Left ventricle myocardium inferior (tissue), 1 donor: ENCODE measurements at regions not wholly inside any gene's neighbourhood (a gene's known extent, or its start where the extent isn't known, plus 50 kb on each side); places are given as distances from the start of the nearest gene placed in this dataset.

Experiments used
- DNase-seq: peaks from one replicate; pipeline ENCODE4 v3.0.0-alpha.2; 2020
- H3K27ac ChIP-seq: fragments of 200-600 bp; replicated peaks from 2 replicates; pipeline ENCODE4 v1.8.0; 2021
- H3K27me3 ChIP-seq: fragments of 200-600 bp; 2 replicates; pipeline ENCODE4 v1.8.0; 2021; ENCODE audit warnings: low read depth
- H3K36me3 ChIP-seq: fragments of 200-600 bp; 2 replicates; pipeline ENCODE4 v1.8.0; 2021
- H3K4me1 ChIP-seq: fragments of 200-600 bp; 2 replicates; pipeline ENCODE4 v1.8.0; 2021
- H3K4me3 ChIP-seq: fragments of 200-600 bp; 2 replicates; pipeline ENCODE4 v1.8.0; 2021; ENCODE audit warnings: mild to moderate bottlenecking, moderate library complexity
- H3K9me3 ChIP-seq: fragments of 200-600 bp; replicated peaks from 2 replicates; pipeline ENCODE4 v1.8.0; 2021
- CTCF ChIP-seq: fragments of 200-600 bp; IDR thresholded peaks from 2 replicates; pipeline ENCODE4 v1.8.0; 2021; ENCODE audit warnings: antibody characterized with exemption, mild to moderate bottlenecking, borderline replicate concordance
- intact Hi-C: fragments of 100-400 bp; cut with micrococcal nuclease; formaldehyde crosslinking; loops from one replicate; pipeline ENCODE4 v1.11.0; 2022
- donor health status: DM: no; HTN: yes; CAD: no; lungs with severe emphysema.

DNA sequence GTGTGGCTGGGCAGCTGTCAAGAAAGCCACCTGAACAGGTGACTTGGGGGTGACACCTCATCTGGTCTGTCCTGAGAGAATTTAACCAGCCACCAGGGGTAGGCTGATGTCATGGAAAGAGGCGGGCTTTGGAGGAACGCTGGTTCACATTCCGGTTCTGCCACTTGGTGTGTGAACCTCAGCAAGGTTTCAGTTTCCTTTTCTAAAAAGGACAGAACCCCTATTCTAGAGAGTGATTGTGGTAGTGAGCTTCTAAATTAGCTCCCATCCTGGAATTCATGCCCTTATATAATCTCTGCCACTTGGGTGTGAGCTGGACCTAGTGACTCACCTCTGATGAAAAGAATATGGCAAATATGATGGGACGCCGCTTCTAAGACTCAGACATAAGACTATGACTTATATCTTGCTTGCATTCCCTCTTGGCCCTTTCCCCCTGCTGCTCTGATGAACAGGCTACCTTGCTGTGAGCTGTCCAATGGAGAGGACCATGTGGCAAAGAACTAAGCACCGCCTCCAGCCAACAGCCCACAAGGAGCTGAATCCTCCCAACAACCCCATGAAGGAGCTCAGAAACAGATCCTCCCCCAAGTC, 332.1 kb downstream of the RRAGC start:
- Histone ChIP-seq H3K27me3 (peaks cover 66% of the 10 kb centered on the region), H3K4me3 (no peak overlapping the region)
- no peak for TF ChIP-seq CTCF

DNA sequence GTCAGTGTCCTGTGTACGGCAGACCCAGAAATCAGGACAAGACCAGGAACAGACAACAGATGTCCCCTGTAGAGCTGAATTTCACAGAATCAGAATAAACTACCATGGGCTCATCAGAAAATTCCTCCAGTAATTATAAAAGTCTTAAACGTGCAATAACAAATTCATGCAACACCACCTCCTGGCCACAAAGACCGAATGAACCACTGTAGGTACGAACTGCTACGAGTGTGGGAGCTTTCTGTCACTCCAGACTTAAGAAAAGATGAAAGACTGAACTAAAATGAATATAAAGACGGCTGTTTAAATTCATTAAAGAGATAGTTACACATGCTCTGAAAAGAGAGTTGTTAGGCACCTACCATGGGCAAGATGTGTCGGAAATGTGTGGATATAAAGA, 333.5 kb downstream of the RRAGC start:
- no peak for DNase-seq
- Histone ChIP-seq H3K4me3 (no peak overlapping the region), H3K4me1 (no peaks in the 10 kb centered on the region), H3K27me3 (peaks cover 75% of the 10 kb centered on the region), H3K27ac (no peak overlapping the region), H3K9me3 (no peaks in the 10 kb centered on the region), H3K36me3 (no peaks in the 10 kb centered on the region)
- no peak for TF ChIP-seq CTCF
- intact Hi-C loops = no loop called here

More for the DNA sequence above, 332.1 kb downstream of the RRAGC start:
- Histone ChIP-seq H3K4me1 (no peaks in the 10 kb centered on the region), H3K9me3 (no peaks in the 10 kb centered on the region), H3K36me3 (no peaks in the 10 kb centered on the region), H3K27ac (no peak overlapping the region)
- intact Hi-C loops = no loop called here
- DNase-seq = no peak

GRCh38 chr1:38525343-38526043, 334.1 kb downstream of the RRAGC start:
- DNase-seq = no peak
- no peaks in the 10 kb centered on the region for H3K9me3 ChIP-seq
- H3K27ac ChIP-seq = no peak overlapping the region
- H3K36me3 ChIP-seq = no peaks in the 10 kb centered on the region
- intact Hi-C loops = no loop called here
- no peak overlapping the region for H3K4me3 ChIP-seq
- TF ChIP-seq CTCF = no peak
- H3K4me1 ChIP-seq = no peaks in the 10 kb centered on the region
- H3K27me3 ChIP-seq = peaks cover 75% of the 10 kb centered on the region

DNA sequence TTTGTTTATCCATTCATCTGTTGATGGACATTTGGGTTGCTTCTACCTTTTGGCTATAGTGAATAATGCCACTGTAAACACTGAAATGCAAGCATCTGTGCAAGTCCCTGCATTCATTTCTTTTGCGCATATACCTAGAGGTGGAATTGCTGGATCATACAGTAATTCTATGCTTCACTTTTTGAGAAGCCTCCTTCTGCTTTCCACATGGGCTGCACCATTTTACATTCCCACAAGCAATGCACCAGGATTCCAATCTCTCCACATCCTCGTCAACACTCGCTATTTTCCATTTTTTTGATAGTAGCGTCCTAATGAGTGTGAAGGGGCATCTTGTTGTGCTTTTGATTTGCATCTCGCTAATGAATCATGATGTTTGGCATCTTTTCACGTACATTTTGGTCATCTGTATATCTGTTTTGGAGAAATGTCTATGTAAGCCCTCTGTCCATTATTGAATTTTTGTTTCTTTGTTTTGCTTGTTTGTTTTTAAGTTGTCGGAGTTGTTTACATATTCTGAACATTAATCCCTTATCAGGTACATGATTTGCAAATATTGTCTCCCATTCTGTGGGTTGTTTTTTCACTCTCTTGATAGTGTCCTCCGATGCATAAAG, 335.4 kb downstream of the RRAGC start:
- no peaks in the 10 kb centered on the region for H3K4me1 ChIP-seq
- no peak overlapping the region for H3K27ac ChIP-seq
- H3K27me3 ChIP-seq = peaks cover 71% of the 10 kb centered on the region
- TF ChIP-seq CTCF = no peak
- no peaks in the 10 kb centered on the region for H3K36me3 ChIP-seq
- no peaks in the 10 kb centered on the region for H3K9me3 ChIP-seq
- DNase-seq = no peak
- H3K4me3 ChIP-seq = no peak overlapping the region
- intact Hi-C loops = no loop called here

- no peak overlapping the region for H3K27ac ChIP-seq
- H3K4me3 ChIP-seq = no peak overlapping the region
- intact Hi-C loops = no loop called here
- peaks cover 67% of the 10 kb centered on the region for H3K27me3 ChIP-seq
- no peak for TF ChIP-seq CTCF
- DNase-seq = no peak
- H3K36me3 ChIP-seq = no peaks in the 10 kb centered on the region
- no peaks in the 10 kb centered on the region for H3K4me1 ChIP-seq
- no peaks in the 10 kb centered on the region for H3K9me3 ChIP-seq
Measured at GRCh38 chr1:38523568-38523939, 336.0 kb downstream of the RRAGC start.
